ENCODE measurements at regions not wholly inside any gene's neighbourhood (a gene's known extent, or its start where the extent isn't known, plus 50 kb on each side); places are given as distances from the start of the nearest gene placed in this dataset.

GRCh38 chr20:48241482-48241881, 456.2 kb upstream of the SULF2 start:
- TF ChIP-seq, protein P1, sequence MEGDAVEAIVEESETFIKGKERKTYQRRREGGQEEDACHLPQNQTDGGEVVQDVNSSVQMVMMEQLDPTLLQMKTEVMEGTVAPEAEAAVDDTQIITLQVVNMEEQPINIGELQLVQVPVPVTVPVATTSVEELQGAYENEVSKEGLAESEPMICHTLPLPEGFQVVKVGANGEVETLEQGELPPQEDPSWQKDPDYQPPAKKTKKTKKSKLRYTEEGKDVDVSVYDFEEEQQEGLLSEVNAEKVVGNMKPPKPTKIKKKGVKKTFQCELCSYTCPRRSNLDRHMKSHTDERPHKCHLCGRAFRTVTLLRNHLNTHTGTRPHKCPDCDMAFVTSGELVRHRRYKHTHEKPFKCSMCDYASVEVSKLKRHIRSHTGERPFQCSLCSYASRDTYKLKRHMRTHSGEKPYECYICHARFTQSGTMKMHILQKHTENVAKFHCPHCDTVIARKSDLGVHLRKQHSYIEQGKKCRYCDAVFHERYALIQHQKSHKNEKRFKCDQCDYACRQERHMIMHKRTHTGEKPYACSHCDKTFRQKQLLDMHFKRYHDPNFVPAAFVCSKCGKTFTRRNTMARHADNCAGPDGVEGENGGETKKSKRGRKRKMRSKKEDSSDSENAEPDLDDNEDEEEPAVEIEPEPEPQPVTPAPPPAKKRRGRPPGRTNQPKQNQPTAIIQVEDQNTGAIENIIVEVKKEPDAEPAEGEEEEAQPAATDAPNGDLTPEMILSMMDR (IDR thresholded peaks at IDR 0.05; ENCODE audit: low read depth, low read length, poor library complexity, severe bottlenecking): no peak
- TF ChIP-seq EZH2phosphoT487 (IDR thresholded peaks at IDR 0.05; ENCODE audit: borderline replicate concordance, low read length): no peak
